Skeletal muscle tissue (tissue), 3 donors: ENCODE measurements at regions not wholly inside any gene's neighbourhood (a gene's known extent, or its start where the extent isn't known, plus 50 kb on each side); places are given as distances from the start of the nearest gene placed in this dataset.

Experiments
- H3K27ac ChIP-seq: one replicate; pipeline ENCODE4 v1.7.0; 2013; ENCODE audit warnings: mild to moderate bottlenecking, low read depth, low read length, inconsistent platforms
- H3K27me3 ChIP-seq, 3 donors: one replicate each; pipeline ENCODE4 v1.7.0; 2013; ENCODE audit warnings: low read length in 3 of 3; ENCODE audit not compliant: control insufficient read depth in 3 of 3, insufficient read depth in 3 of 3
- H3K36me3 ChIP-seq, 3 donors: one replicate each; pipeline ENCODE4 v1.7.0; 2013; ENCODE audit warnings: low read length in 3 of 3; ENCODE audit not compliant: control insufficient read depth in 3 of 3, insufficient read depth in 3 of 3
- H3K4me1 ChIP-seq, 3 donors: one replicate each; pipeline ENCODE4 v1.7.0; 2013; ENCODE audit warnings: low read length in 3 of 3, mild to moderate bottlenecking in 3 of 3; ENCODE audit not compliant: control insufficient read depth in 3 of 3, insufficient read depth in 3 of 3
- H3K4me3 ChIP-seq, 3 donors: one replicate each; pipeline ENCODE4 v1.7.0; 2013; ENCODE audit warnings: low read length in 3 of 3
- H3K9ac ChIP-seq, 3 donors: one replicate each; pipeline ENCODE4 v1.7.0; 2013; ENCODE audit warnings: low read length in 3 of 3, mild to moderate bottlenecking in 3 of 3, moderate library complexity in 2 of 3, low read depth in 1 of 3
- H3K9me3 ChIP-seq, 3 donors: one replicate each; pipeline ENCODE4 v1.7.0; 2013; ENCODE audit warnings: low read length in 3 of 3; ENCODE audit not compliant: control insufficient read depth in 3 of 3
- donor health status: Osteomylitis.

GRCh38 chr15:95215017-95215416, 983.7 kb downstream of the MCTP2 start:
- H3K27ac ChIP-seq = no peak overlapping the region
- no peaks in the 10 kb centered on the region for H3K36me3 ChIP-seq
- H3K4me3 ChIP-seq = no peak overlapping the region
- no peaks in the 10 kb centered on the region for H3K27me3 ChIP-seq
- peaks cover 0 to 10% (median 0%) of the 10 kb centered on the region in 3 donors for H3K9me3 ChIP-seq
- no peak overlapping the region for H3K9ac ChIP-seq
- H3K4me1 ChIP-seq = no peaks in the 10 kb centered on the region

GRCh38 chr15:95226835-95227234, 995.5 kb downstream of the MCTP2 start:
- H3K27ac ChIP-seq = no peak overlapping the region
- H3K9ac ChIP-seq = no peak overlapping the region
- H3K27me3 ChIP-seq = no peaks in the 10 kb centered on the region
- no peaks in the 10 kb centered on the region for H3K36me3 ChIP-seq
- no peak overlapping the region for H3K4me3 ChIP-seq
- peaks cover 5% of the 10 kb centered on the region in 3 donors for H3K9me3 ChIP-seq
- H3K4me1 ChIP-seq = no peaks in the 10 kb centered on the region

- H3K9me3 ChIP-seq = peaks cover 5% of the 10 kb centered on the region in 3 donors
- H3K27me3 ChIP-seq = no peaks in the 10 kb centered on the region
- H3K36me3 ChIP-seq = no peaks in the 10 kb centered on the region
- no peaks in the 10 kb centered on the region for H3K4me1 ChIP-seq
- H3K4me3 ChIP-seq = no peak overlapping the region
- H3K27ac ChIP-seq = no peak overlapping the region
- H3K9ac ChIP-seq = no peak overlapping the region
Observed at GRCh38 chr15:95227235-95227634, 995.9 kb downstream of the MCTP2 start.

- Histone ChIP-seq H3K27me3 (no peaks in the 10 kb centered on the region), H3K9me3 (peaks cover 0 to 3% (median 2%) of the 10 kb centered on the region in 3 donors), H3K9ac (no peak overlapping the region), H3K36me3 (no peaks in the 10 kb centered on the region), H3K27ac (no peak overlapping the region), H3K4me1 (no peaks in the 10 kb centered on the region), H3K4me3 (no peak overlapping the region)
Observed at GRCh38 chr15:95228856-95229555, 997.6 kb downstream of the MCTP2 start.

GRCh38 chr15:95235033-95235432, 1003.7 kb downstream of the MCTP2 start:
- Histone ChIP-seq H3K9ac (no peak overlapping the region), H3K36me3 (no peaks in the 10 kb centered on the region), H3K4me1 (no peaks in the 10 kb centered on the region), H3K27me3 (no peaks in the 10 kb centered on the region), H3K4me3 (no peak overlapping the region), H3K27ac (no peak overlapping the region), H3K9me3 (no peaks in the 10 kb centered on the region)

GRCh38 chr15:95247071-95247984, 1016.0 kb downstream of the MCTP2 start:
- Histone ChIP-seq H3K27me3 (no peaks in the 10 kb centered on the region), H3K27ac (no peak overlapping the region), H3K36me3 (no peaks in the 10 kb centered on the region), H3K4me1 (no peaks in the 10 kb centered on the region), H3K9me3 (no peaks in the 10 kb centered on the region), H3K9ac (no peak overlapping the region), H3K4me3 (no peak overlapping the region)

- H3K4me3 ChIP-seq = no peak overlapping the region
- no peaks in the 10 kb centered on the region for H3K36me3 ChIP-seq
- no peaks in the 10 kb centered on the region for H3K27me3 ChIP-seq
- H3K9ac ChIP-seq = no peak overlapping the region
- no peak overlapping the region for H3K27ac ChIP-seq
- no peaks in the 10 kb centered on the region for H3K4me1 ChIP-seq
- H3K9me3 ChIP-seq = no peaks in the 10 kb centered on the region
Observed at GRCh38 chr15:95249524-95249923, 1018.2 kb downstream of the MCTP2 start.

GRCh38 chr15:95252404-95252803, 1021.0 kb downstream of the MCTP2 start:
- no peak overlapping the region for H3K9ac ChIP-seq
- no peaks in the 10 kb centered on the region for H3K36me3 ChIP-seq
- H3K27ac ChIP-seq = no peak overlapping the region
- H3K4me3 ChIP-seq = no peak overlapping the region
- H3K27me3 ChIP-seq = no peaks in the 10 kb centered on the region
- H3K4me1 ChIP-seq = no peaks in the 10 kb centered on the region
- no peaks in the 10 kb centered on the region for H3K9me3 ChIP-seq

- Histone ChIP-seq H3K9me3 (no peaks in the 10 kb centered on the region), H3K27me3 (no peaks in the 10 kb centered on the region), H3K4me1 (no peaks in the 10 kb centered on the region), H3K27ac (no peak overlapping the region), H3K36me3 (no peaks in the 10 kb centered on the region), H3K4me3 (no peak overlapping the region), H3K9ac (no peak overlapping the region)
Observed at GRCh38 chr15:95254263-95254662, 1022.9 kb downstream of the MCTP2 start.

GRCh38 chr15:95259513-95259912, 1028.2 kb downstream of the MCTP2 start:
- Histone ChIP-seq H3K27me3 (no peaks in the 10 kb centered on the region), H3K9ac (no peak overlapping the region), H3K4me3 (no peak overlapping the region), H3K4me1 (peaks cover 0 to 3% (median 3%) of the 10 kb centered on the region in 3 donors), H3K9me3 (no peaks in the 10 kb centered on the region), H3K27ac (no peak overlapping the region), H3K36me3 (no peaks in the 10 kb centered on the region)
